CD4-positive, alpha-beta T cell (primary cell): ENCODE measurements at regions not wholly inside any gene's neighbourhood (a gene's known extent, or its start where the extent isn't known, plus 50 kb on each side); places are given as distances from the start of the nearest gene placed in this dataset.
A peak's percentile ranks its signal among the peaks of the same experiment; 100 is the strongest.

Source experiments
- ATAC-seq: fragments of 200-7000 bp; cut with Tn5 transposase; one replicate; pipeline ENCODE4 v1.10.0; 2022; ENCODE audit warnings: mild to moderate bottlenecking; ENCODE audit not compliant: poor library complexity
- CTCF ChIA-PET: fragments of 350-600 bp; sonication (Branson Sonifier 250); formaldehyde crosslinking; loops from one replicate; lab custom pipeline; 2021; ENCODE audit warnings: antibody characterized with exemption, inconsistent platforms; lab: Charles Lee
- POLR2A ChIA-PET: fragments of 350-600 bp; sonication (Branson Sonifier 250); formaldehyde crosslinking; loops from one replicate; lab custom pipeline; 2021; ENCODE audit warnings: antibody characterized with exemption, inconsistent platforms; lab: Charles Lee
- DNase-seq, 14 experiments: peaks; one replicate each; pipeline ENCODE4 v3.0.0-alpha.2; 2013 to 2020; ENCODE audit warnings: mixed read lengths in 2 of 14
- H3K27ac ChIP-seq, 2 donors: one replicate each; pipeline versions ENCODE4 v1.5.1 to v1.7.0; 2013; ENCODE audit warnings: low read length in 2 of 2, low read depth in 1 of 2, mild to moderate bottlenecking in 1 of 2
- H3K27me3 ChIP-seq, 2 experiments: 1 replicate in 1 of 2; 2 replicates in 1 of 2; pipeline versions ENCODE4 v1.6.1 to v1.7.0; 2013; ENCODE audit warnings: low read length in 2 of 2, control low read depth in 1 of 2, mild to moderate bottlenecking in 1 of 2, moderate library complexity in 1 of 2; ENCODE audit not compliant: insufficient read depth in 2 of 2, control insufficient read depth in 1 of 2
- H3K36me3 ChIP-seq: one replicate; pipeline ENCODE4 v1.6.1; 2013; ENCODE audit warnings: low read length, control low read depth; ENCODE audit not compliant: insufficient read depth
- H3K4me1 ChIP-seq: one replicate; pipeline ENCODE4 v1.6.1; 2013; ENCODE audit warnings: low read length, control low read depth; ENCODE audit not compliant: insufficient read depth
- H3K4me3 ChIP-seq: one replicate; pipeline ENCODE4 v1.5.1; 2013; ENCODE audit warnings: mild to moderate bottlenecking, low read length, moderate library complexity
- H3K9me3 ChIP-seq, 2 experiments: 1 replicate in 1 of 2; 2 replicates in 1 of 2; pipeline versions ENCODE4 v1.6.1 to v1.7.0; 2013; ENCODE audit warnings: low read length in 2 of 2, mild to moderate bottlenecking in 2 of 2, control low read depth in 1 of 2, moderate library complexity in 1 of 2; ENCODE audit not compliant: control insufficient read depth in 1 of 2, insufficient read depth in 1 of 2
- H3K27ac Mint-ChIP-seq: one replicate; pipeline ENCODE4 v1.8.0; 2020; ENCODE audit warnings: mixed read lengths
- H3K27me3 Mint-ChIP-seq: one replicate; pipeline ENCODE4 v1.8.0; 2021; ENCODE audit warnings: mixed read lengths
- H3K36me3 Mint-ChIP-seq: one replicate; pipeline ENCODE4 v1.8.0; 2021; ENCODE audit warnings: low read depth, mixed read lengths
- H3K4me1 Mint-ChIP-seq: one replicate; pipeline ENCODE4 v1.8.0; 2021; ENCODE audit warnings: low read depth, mixed read lengths
- H3K4me3 Mint-ChIP-seq: one replicate; pipeline ENCODE4 v1.8.0; 2020; ENCODE audit warnings: mild to moderate bottlenecking, mixed read lengths
- H3K9me3 Mint-ChIP-seq: one replicate; pipeline ENCODE4 v1.8.0; 2020; ENCODE audit warnings: mixed read lengths
- CTCF ChIP-seq: fragments of 200-600 bp; IDR thresholded peaks from one replicate; pipeline ENCODE4 v1.8.0; 2022; ENCODE audit warnings: antibody characterized with exemption, mild to moderate bottlenecking
- intact Hi-C, 2 experiments: fragments of 100-400 bp; cut with DNase I in 1 of 2; cut with micrococcal nuclease in 1 of 2; formaldehyde crosslinking; loops; one replicate each; pipeline versions ENCODE4 v1.15.1 to v1.9.0; 2023 to 2025; cut with DNase I, micrococcal nuclease

GRCh38 chr14:97603201-97603600 is 806.0 kb downstream of the VRK1 start:
- Mint-ChIP-seq H3K36me3 (no peaks in the 10 kb centered on the region), H3K4me1 (no peaks in the 10 kb centered on the region), H3K9me3 (peaks cover 4% of the 10 kb centered on the region), H3K27ac (no peak overlapping the region), H3K4me3 (no peak overlapping the region), H3K27me3 (no peaks in the 10 kb centered on the region)
- Histone ChIP-seq H3K27ac (peak overlapping the region; percentile 77 to 78), H3K9me3 (peaks cover 0 to 8% of the 10 kb centered on the region in 2 experiments), H3K4me1 (peaks cover 54% of the 10 kb centered on the region), H3K27me3 (no peaks in the 10 kb centered on the region), H3K36me3 (no peaks in the 10 kb centered on the region), H3K4me3 (peak overlapping the region; percentile 32)
- intact Hi-C loops, result loop anchor here (1.0 to 10.0 kb wide), 12 partner anchors 17 to 1659 kb away; no protein-coding TSS in a partner anchor
- ATAC-seq, result peak; percentile 67
- ChIA-PET POLR2A (interaction anchor here (0.7 to 3.2 kb wide), 35 partner anchors 9 to 1668 kb away, joined by 3 to 49 read pairs (median 6); partner anchors contain the start of gene BCL11B), CTCF (interaction anchor here (0.7 to 1.8 kb wide), 12 partner anchors 14 to 1663 kb away, joined by 3 to 8 read pairs (median 3); no protein-coding TSS in a partner anchor)
- no peak for TF ChIP-seq CTCF
- peak in 13 of 14 experiments; percentile 26 to 78 (median 53) for DNase-seq

GRCh38 chr14:97604731-97605130 is 807.5 kb downstream of the VRK1 start:
- Mint-ChIP-seq H3K27ac (no peak overlapping the region), H3K4me3 (no peak overlapping the region), H3K4me1 (no peaks in the 10 kb centered on the region), H3K36me3 (no peaks in the 10 kb centered on the region), H3K27me3 (no peaks in the 10 kb centered on the region), H3K9me3 (peaks cover 4% of the 10 kb centered on the region)
- Histone ChIP-seq H3K4me1 (peaks cover 54% of the 10 kb centered on the region), H3K9me3 (peaks cover 0 to 8% of the 10 kb centered on the region in 2 experiments), H3K36me3 (no peaks in the 10 kb centered on the region), H3K27me3 (no peaks in the 10 kb centered on the region), H3K4me3 (no peak overlapping the region), H3K27ac (peak overlapping the region; percentile 77 to 78)
- no peak for ATAC-seq
- no peak for TF ChIP-seq CTCF
- DNase-seq, result peak in 1 of 14 experiments; percentile 16
- intact Hi-C loops, result loop anchor here (5.0 to 10.0 kb wide), 7 partner anchors 118 to 1668 kb away; partner anchors contain the start of gene BCL11B (in 1 of the 2)
- CTCF ChIA-PET, result no interaction called here
- POLR2A ChIA-PET, result interaction anchor here (2.5 to 3.0 kb wide), 2 partner anchors 15 to 146 kb away, joined by 12 to 49 read pairs; no protein-coding TSS in a partner anchor

GRCh38 chr14:97618401-97618800 is 821.2 kb downstream of the VRK1 start:
- Histone ChIP-seq H3K36me3 (no peaks in the 10 kb centered on the region), H3K9me3 (peaks cover 4 to 14% of the 10 kb centered on the region in 2 experiments), H3K27ac (no peak overlapping the region), H3K4me1 (peaks cover 20% of the 10 kb centered on the region), H3K27me3 (no peaks in the 10 kb centered on the region), H3K4me3 (no peak overlapping the region)
- Mint-ChIP-seq H3K4me3 (peak overlapping the region; percentile 50), H3K27me3 (no peaks in the 10 kb centered on the region), H3K9me3 (peaks cover 8% of the 10 kb centered on the region), H3K27ac (peak overlapping the region; percentile 94), H3K4me1 (peaks cover 56% of the 10 kb centered on the region), H3K36me3 (peaks cover 27% of the 10 kb centered on the region)
- DNase-seq (peak in 1 of 14 experiments; percentile 50), ATAC-seq (no peak)
- intact Hi-C loops, result no loop called here
- ChIA-PET CTCF (interaction anchor here (1.3 to 1.5 kb wide), 2 partner anchors 15 to 360 kb away, joined by 3 to 8 read pairs; no protein-coding TSS in a partner anchor), POLR2A (interaction anchor here (0.5 to 3.5 kb wide), 7 partner anchors 11 to 1644 kb away, joined by 3 to 49 read pairs (median 3); no protein-coding TSS in a partner anchor)
- no peak for TF ChIP-seq CTCF
